Osteocyte (in vitro differentiated cells): ENCODE measurements at regions not wholly inside any gene's neighbourhood (a gene's known extent, or its start where the extent isn't known, plus 50 kb on each side); places are given as distances from the start of the nearest gene placed in this dataset.

Experiments
- DNase-seq: peaks from one replicate; pipeline ENCODE4 v3.0.0; 2021; ENCODE audit warnings: mixed read lengths; ENCODE audit not compliant: unreplicated experiment; ENCODE audit errors: extremely low spot score
- H3K27ac Mint-ChIP-seq: one replicate; pipeline ENCODE4 v1.8.0; 2021; ENCODE audit warnings: mild to moderate bottlenecking, mixed read lengths; ENCODE audit not compliant: unreplicated experiment
- H3K27me3 Mint-ChIP-seq: one replicate; pipeline ENCODE4 v1.8.0; 2021; ENCODE audit warnings: mixed read lengths; ENCODE audit not compliant: unreplicated experiment
- H3K36me3 Mint-ChIP-seq: one replicate; pipeline ENCODE4 v1.8.0; 2021; ENCODE audit warnings: mixed read lengths; ENCODE audit not compliant: unreplicated experiment
- H3K4me1 Mint-ChIP-seq: one replicate; pipeline ENCODE4 v1.8.0; 2021; ENCODE audit warnings: mixed read lengths; ENCODE audit not compliant: unreplicated experiment
- H3K4me3 Mint-ChIP-seq: one replicate; pipeline ENCODE4 v1.8.0; 2021; ENCODE audit warnings: mild to moderate bottlenecking, moderate library complexity, mixed read lengths; ENCODE audit not compliant: unreplicated experiment
- H3K9me3 Mint-ChIP-seq: one replicate; pipeline ENCODE4 v1.8.0; 2021; ENCODE audit warnings: mixed read lengths; ENCODE audit not compliant: unreplicated experiment
- TF ChIP-seq, protein P1 (sequence below): fragments of 200-600 bp; sonication (generic); IDR thresholded peaks from 2 replicates; pipeline ENCODE4 v1.5.0; 2021; ENCODE audit warnings: antibody characterized with exemption, mild to moderate bottlenecking, moderate library complexity

GRCh38 chr12:67742461-67742860 lies 93.9 kb downstream of the DYRK2 start:
- TF ChIP-seq, protein P1, sequence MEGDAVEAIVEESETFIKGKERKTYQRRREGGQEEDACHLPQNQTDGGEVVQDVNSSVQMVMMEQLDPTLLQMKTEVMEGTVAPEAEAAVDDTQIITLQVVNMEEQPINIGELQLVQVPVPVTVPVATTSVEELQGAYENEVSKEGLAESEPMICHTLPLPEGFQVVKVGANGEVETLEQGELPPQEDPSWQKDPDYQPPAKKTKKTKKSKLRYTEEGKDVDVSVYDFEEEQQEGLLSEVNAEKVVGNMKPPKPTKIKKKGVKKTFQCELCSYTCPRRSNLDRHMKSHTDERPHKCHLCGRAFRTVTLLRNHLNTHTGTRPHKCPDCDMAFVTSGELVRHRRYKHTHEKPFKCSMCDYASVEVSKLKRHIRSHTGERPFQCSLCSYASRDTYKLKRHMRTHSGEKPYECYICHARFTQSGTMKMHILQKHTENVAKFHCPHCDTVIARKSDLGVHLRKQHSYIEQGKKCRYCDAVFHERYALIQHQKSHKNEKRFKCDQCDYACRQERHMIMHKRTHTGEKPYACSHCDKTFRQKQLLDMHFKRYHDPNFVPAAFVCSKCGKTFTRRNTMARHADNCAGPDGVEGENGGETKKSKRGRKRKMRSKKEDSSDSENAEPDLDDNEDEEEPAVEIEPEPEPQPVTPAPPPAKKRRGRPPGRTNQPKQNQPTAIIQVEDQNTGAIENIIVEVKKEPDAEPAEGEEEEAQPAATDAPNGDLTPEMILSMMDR, result no peak
- Mint-ChIP-seq H3K27ac (peak overlapping the region; percentile 24), H3K4me1 (peaks cover 42% of the 10 kb centered on the region), H3K36me3 (no peaks in the 10 kb centered on the region), H3K27me3 (no peaks in the 10 kb centered on the region), H3K4me3 (no peak overlapping the region), H3K9me3 (no peaks in the 10 kb centered on the region)
- DNase-seq, result no peak

- H3K27me3 Mint-ChIP-seq, result no peaks in the 10 kb centered on the region
- no peak overlapping the region for H3K27ac Mint-ChIP-seq
- DNase-seq, result no peak
- TF ChIP-seq, protein P1, result no peak
- H3K9me3 Mint-ChIP-seq, result no peaks in the 10 kb centered on the region
- no peaks in the 10 kb centered on the region for H3K36me3 Mint-ChIP-seq
- no peak overlapping the region for H3K4me3 Mint-ChIP-seq
- H3K4me1 Mint-ChIP-seq, result peaks cover 29% of the 10 kb centered on the region
Observed at GRCh38 chr12:67747869-67748742, 99.6 kb downstream of the DYRK2 start.

DNA sequence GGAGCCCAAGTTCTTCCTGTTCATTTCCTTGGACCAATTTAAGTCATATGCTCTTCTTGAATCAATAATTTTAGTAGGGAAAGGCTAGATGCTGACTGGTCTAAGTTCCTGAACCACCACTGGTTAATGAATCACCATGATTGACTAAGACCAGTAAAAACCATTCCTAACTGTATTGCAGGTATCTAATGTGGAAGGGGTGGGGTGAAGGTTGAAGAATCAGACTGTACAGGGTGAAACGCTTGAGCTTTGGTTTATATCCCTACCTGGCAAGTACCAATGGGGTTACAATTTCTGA lies 100.1 kb downstream of the DYRK2 start:
- H3K27me3 Mint-ChIP-seq, result no peaks in the 10 kb centered on the region
- H3K27ac Mint-ChIP-seq, result no peak overlapping the region
- no peak overlapping the region for H3K4me3 Mint-ChIP-seq
- peaks cover 24% of the 10 kb centered on the region for H3K4me1 Mint-ChIP-seq
- DNase-seq, result no peak
- TF ChIP-seq, protein P1, result no peak
- no peaks in the 10 kb centered on the region for H3K36me3 Mint-ChIP-seq
- H3K9me3 Mint-ChIP-seq, result no peaks in the 10 kb centered on the region

GRCh38 chr12:67750513-67751183 lies 102.1 kb downstream of the DYRK2 start:
- H3K36me3 Mint-ChIP-seq, result no peaks in the 10 kb centered on the region

More at GRCh38 chr12:67750513-67751183, 102.1 kb downstream of the DYRK2 start:
- TF ChIP-seq, protein P1, result no peak
- no peak for DNase-seq
- peaks cover 13% of the 10 kb centered on the region for H3K4me1 Mint-ChIP-seq
- H3K27ac Mint-ChIP-seq, result no peak overlapping the region
- no peaks in the 10 kb centered on the region for H3K9me3 Mint-ChIP-seq
- H3K27me3 Mint-ChIP-seq, result no peaks in the 10 kb centered on the region
- H3K4me3 Mint-ChIP-seq, result no peak overlapping the region
